ENCODE measurements at regions not wholly inside any gene's neighbourhood (a gene's known extent, or its start where the extent isn't known, plus 50 kb on each side); places are given as distances from the start of the nearest gene placed in this dataset.

- peaks cover 25% of the 10 kb centered on the region for H3K4me1 ChIP-seq
Observed at GRCh38 chr1:59018446-59018845, 234.6 kb upstream of the JUN start.

GRCh38 chr1:59018860-59019259, 235.0 kb upstream of the JUN start:
- TF ChIP-seq CTCF (IDR thresholded peaks at IDR 0.05): no peak
- H3K4me3 ChIP-seq (ENCODE audit: low read depth, low read length): no peak overlapping the region
- H2AFZ ChIP-seq: no peak overlapping the region
- H3K36me3 ChIP-seq (ENCODE audit: control insufficient read depth, insufficient read depth, low read length): no peaks in the 10 kb centered on the region
- H3K4me1 ChIP-seq: peaks cover 25% of the 10 kb centered on the region
- H3K27me3 ChIP-seq (ENCODE audit: control insufficient read depth, insufficient read depth, low read length): no peaks in the 10 kb centered on the region
- no peak overlapping the region for H3K4me2 ChIP-seq (ENCODE audit: low read length)
- no peak overlapping the region for H3K27ac ChIP-seq
- no peaks in the 10 kb centered on the region for H3K79me2 ChIP-seq
- no peaks in the 10 kb centered on the region for H3K9me3 ChIP-seq (ENCODE audit: control insufficient read depth, low read length)
- no peak overlapping the region for H3K9ac ChIP-seq

More at GRCh38 chr1:59018446-59018845, 234.6 kb upstream of the JUN start:
- H3K27ac ChIP-seq: no peak overlapping the region
- H3K4me2 ChIP-seq (ENCODE audit: low read length): no peak overlapping the region
- no peaks in the 10 kb centered on the region for H3K9me3 ChIP-seq (ENCODE audit: control insufficient read depth, low read length)
- H3K79me2 ChIP-seq: no peaks in the 10 kb centered on the region
- H3K9ac ChIP-seq: no peak overlapping the region
- H3K4me3 ChIP-seq (ENCODE audit: low read depth, low read length): no peak overlapping the region
- H2AFZ ChIP-seq: no peak overlapping the region
- H3K27me3 ChIP-seq (ENCODE audit: control insufficient read depth, insufficient read depth, low read length): no peaks in the 10 kb centered on the region
- no peak for TF ChIP-seq CTCF (IDR thresholded peaks at IDR 0.05)
- no peaks in the 10 kb centered on the region for H3K36me3 ChIP-seq (ENCODE audit: control insufficient read depth, insufficient read depth, low read length)

GRCh38 chr1:59020151-59020997, 236.5 kb upstream of the JUN start:
- Histone ChIP-seq H3K27me3 (ENCODE audit: control insufficient read depth, insufficient read depth, low read length) (no peaks in the 10 kb centered on the region), H3K4me3 (ENCODE audit: low read depth, low read length) (peak overlapping the region; percentile 23), H3K36me3 (ENCODE audit: control insufficient read depth, insufficient read depth, low read length) (no peaks in the 10 kb centered on the region), H3K79me2 (no peaks in the 10 kb centered on the region), H3K9me3 (ENCODE audit: control insufficient read depth, low read length) (no peaks in the 10 kb centered on the region), H2AFZ (peak overlapping the region; percentile 80), H3K4me1 (peaks cover 19% of the 10 kb centered on the region), H3K9ac (no peak overlapping the region), H3K27ac (peak overlapping the region; percentile 63), H3K4me2 (ENCODE audit: low read length) (peak overlapping the region; percentile 50)
- TF ChIP-seq CTCF (IDR thresholded peaks at IDR 0.05): no peak

- H3K27ac ChIP-seq: no peak overlapping the region
- H3K36me3 ChIP-seq (ENCODE audit: control insufficient read depth, insufficient read depth, low read length): no peaks in the 10 kb centered on the region
- H3K79me2 ChIP-seq: no peaks in the 10 kb centered on the region
- TF ChIP-seq CTCF (IDR thresholded peaks at IDR 0.05): no peak
- peaks cover 15% of the 10 kb centered on the region for H3K4me1 ChIP-seq
- no peak overlapping the region for H2AFZ ChIP-seq
- no peaks in the 10 kb centered on the region for H3K9me3 ChIP-seq (ENCODE audit: control insufficient read depth, low read length)
- no peak overlapping the region for H3K4me3 ChIP-seq (ENCODE audit: low read depth, low read length)
- H3K4me2 ChIP-seq (ENCODE audit: low read length): no peak overlapping the region
- no peaks in the 10 kb centered on the region for H3K27me3 ChIP-seq (ENCODE audit: control insufficient read depth, insufficient read depth, low read length)
- no peak overlapping the region for H3K9ac ChIP-seq
Observed at GRCh38 chr1:59022199-59022598, 238.4 kb upstream of the JUN start.

- no peak overlapping the region for H3K27ac ChIP-seq
- H3K27me3 ChIP-seq (ENCODE audit: control insufficient read depth, insufficient read depth, low read length): no peaks in the 10 kb centered on the region
- no peak overlapping the region for H2AFZ ChIP-seq
- no peaks in the 10 kb centered on the region for H3K9me3 ChIP-seq (ENCODE audit: control insufficient read depth, low read length)
- no peak for TF ChIP-seq CTCF (IDR thresholded peaks at IDR 0.05)
- H3K4me1 ChIP-seq: peaks cover 18% of the 10 kb centered on the region
- no peaks in the 10 kb centered on the region for H3K79me2 ChIP-seq
- H3K4me3 ChIP-seq (ENCODE audit: low read depth, low read length): no peak overlapping the region
- H3K4me2 ChIP-seq (ENCODE audit: low read length): no peak overlapping the region
- H3K9ac ChIP-seq: no peak overlapping the region
- no peaks in the 10 kb centered on the region for H3K36me3 ChIP-seq (ENCODE audit: control insufficient read depth, insufficient read depth, low read length)
Observed at GRCh38 chr1:59022799-59023198, 239.0 kb upstream of the JUN start.
